22Rv1 (cell line): ENCODE measurements at regions not wholly inside any gene's neighbourhood (a gene's known extent, or its start where the extent isn't known, plus 50 kb on each side); places are given as distances from the start of the nearest gene placed in this dataset.

Source experiments
- H3K27ac ChIP-seq: fragments of 450-650 bp; 2 replicates; pipeline ENCODE4 v1.5.1; 2017
- ZFX ChIP-seq: fragments of 450-650 bp; IDR thresholded peaks from 2 replicates; pipeline ENCODE4 v1.6.1; 2017; ENCODE audit warnings: antibody characterized with exemption, borderline replicate concordance
- TF ChIP-seq, protein P1 (sequence below): fragments of 450-650 bp; IDR thresholded peaks from 2 replicates; pipeline ENCODE4 v1.5.1; 2017; ENCODE audit warnings: mild to moderate bottlenecking

DNA sequence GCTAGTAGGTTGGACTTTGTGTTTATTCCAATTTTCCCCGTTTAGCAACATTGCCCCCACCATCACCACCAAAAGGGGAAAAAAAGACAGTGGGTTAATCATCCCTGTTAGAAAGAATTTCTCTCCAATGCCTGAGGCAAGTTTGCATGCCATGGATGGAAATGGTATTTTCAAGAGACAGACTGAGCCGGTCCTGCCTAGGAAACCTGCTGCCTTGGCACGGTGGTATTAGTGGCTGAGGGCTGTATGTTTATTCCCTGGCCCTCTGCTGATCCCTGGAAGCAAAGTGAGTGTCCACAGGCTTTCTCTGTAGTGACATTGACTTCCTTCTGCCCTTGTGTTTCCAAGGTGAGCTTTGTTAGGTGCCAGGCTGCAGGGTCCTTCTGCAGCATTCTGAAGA is 427.0 kb upstream of the RBFOX1 start:
- TF ChIP-seq, protein P1, sequence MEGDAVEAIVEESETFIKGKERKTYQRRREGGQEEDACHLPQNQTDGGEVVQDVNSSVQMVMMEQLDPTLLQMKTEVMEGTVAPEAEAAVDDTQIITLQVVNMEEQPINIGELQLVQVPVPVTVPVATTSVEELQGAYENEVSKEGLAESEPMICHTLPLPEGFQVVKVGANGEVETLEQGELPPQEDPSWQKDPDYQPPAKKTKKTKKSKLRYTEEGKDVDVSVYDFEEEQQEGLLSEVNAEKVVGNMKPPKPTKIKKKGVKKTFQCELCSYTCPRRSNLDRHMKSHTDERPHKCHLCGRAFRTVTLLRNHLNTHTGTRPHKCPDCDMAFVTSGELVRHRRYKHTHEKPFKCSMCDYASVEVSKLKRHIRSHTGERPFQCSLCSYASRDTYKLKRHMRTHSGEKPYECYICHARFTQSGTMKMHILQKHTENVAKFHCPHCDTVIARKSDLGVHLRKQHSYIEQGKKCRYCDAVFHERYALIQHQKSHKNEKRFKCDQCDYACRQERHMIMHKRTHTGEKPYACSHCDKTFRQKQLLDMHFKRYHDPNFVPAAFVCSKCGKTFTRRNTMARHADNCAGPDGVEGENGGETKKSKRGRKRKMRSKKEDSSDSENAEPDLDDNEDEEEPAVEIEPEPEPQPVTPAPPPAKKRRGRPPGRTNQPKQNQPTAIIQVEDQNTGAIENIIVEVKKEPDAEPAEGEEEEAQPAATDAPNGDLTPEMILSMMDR, result no peak
- TF ChIP-seq ZFX, result no peak
- H3K27ac ChIP-seq, result no peak overlapping the region

DNA sequence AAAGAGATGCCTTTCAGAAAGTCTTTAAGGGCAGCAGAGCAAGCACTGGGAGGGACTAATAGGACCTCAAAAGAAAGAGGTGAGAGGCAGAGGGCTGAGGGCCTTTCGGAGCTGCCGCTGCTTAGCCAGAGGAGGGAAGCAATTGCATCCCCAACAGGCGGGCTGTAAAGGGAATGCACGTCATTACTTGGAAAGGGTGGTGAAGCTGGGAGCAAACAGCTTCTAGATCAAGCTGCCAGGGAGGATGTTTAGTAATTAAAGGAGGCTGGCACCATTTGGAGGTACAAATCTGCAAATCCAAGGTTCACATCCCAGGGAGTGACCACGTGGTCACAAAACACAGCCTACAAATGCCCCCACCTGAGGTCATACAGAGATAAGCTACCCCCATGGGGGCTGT is 429.0 kb upstream of the RBFOX1 start:
- TF ChIP-seq, protein P1, result no peak
- TF ChIP-seq ZFX, result no peak
- no peak overlapping the region for H3K27ac ChIP-seq

DNA sequence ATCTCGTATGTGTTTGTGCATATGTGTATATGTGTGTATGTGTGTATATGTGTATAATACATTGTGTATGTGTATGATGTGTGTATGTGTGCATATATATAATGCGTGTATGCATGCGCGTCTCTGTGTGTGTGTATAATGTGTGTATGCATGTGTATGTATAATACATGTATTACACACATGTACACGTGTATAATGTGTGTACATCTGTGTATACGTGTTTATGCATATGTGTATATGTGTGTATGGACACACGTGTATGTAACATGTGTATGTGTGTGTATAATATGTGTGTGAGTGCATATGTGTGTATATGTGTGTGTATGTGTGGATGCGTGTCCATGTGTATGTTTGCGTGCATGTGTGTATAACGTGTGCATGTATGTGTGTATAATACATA is 433.7 kb upstream of the RBFOX1 start:
- TF ChIP-seq, protein P1, result no peak
- TF ChIP-seq ZFX, result no peak

DNA sequence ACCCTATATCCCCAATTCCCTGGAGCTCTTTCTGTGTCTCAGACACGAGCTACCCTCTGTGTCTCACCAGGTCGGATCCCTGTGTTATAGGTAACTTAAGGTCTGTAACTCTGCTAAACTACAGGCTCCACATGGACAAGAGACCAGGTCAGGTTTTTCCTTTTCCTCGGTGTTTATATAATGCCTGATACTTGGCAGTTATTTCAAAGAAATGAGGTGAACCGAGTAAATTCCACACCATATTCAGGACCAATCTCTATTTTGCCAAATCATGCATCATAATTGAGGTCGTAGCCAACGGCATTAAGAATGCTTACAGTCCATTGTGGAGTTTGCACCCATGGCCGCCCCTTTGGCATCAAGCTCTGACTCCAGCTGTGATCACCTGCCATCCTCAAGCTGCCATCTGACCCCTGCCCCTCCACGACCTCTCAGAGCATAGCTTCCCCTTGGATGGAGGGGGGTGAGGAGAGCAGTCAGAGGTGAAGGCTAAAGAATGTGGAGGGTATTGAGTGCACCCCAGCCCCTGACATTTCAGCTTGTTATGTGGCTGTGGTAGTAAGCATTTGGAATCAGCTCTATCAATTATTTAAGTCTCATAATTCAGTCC is 434.7 kb upstream of the RBFOX1 start:
- TF ChIP-seq ZFX, result no peak
- TF ChIP-seq, protein P1, result no peak
- H3K27ac ChIP-seq, result no peak overlapping the region

More for the DNA sequence above, 433.7 kb upstream of the RBFOX1 start:
- no peak overlapping the region for H3K27ac ChIP-seq

GRCh38 chr16:6892966-6893365 is 439.7 kb upstream of the RBFOX1 start:
- H3K27ac ChIP-seq, result no peak overlapping the region
- TF ChIP-seq, protein P1, result no peak
- TF ChIP-seq ZFX, result no peak

DNA sequence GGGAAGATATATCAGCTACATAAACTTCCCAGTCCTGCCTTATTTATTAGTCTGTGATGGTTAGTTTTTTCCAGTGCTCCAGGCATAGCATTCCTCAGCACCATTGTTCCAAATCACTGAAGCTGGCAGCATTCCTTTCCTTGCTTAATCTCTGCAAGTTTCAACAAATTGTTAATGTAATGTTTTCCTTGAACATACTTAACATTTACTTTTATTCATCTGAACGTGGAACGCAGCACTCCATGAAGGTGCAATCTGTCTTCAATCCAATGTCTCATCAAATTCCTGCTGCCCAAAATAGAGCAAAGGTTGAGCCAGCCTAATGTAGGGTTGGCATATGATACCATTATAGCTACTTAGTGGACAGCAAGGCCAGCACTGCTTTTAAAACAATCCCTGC is 441.1 kb upstream of the RBFOX1 start:
- TF ChIP-seq, protein P1, result no peak
- no peak for TF ChIP-seq ZFX
- H3K27ac ChIP-seq, result no peak overlapping the region

GRCh38 chr16:6888531-6888930 is 444.1 kb upstream of the RBFOX1 start:
- TF ChIP-seq, protein P1, result no peak
- TF ChIP-seq ZFX, result no peak
- H3K27ac ChIP-seq, result no peak overlapping the region
